GM12864 (cell line): ENCODE measurements at regions not wholly inside any gene's neighbourhood (a gene's known extent, or its start where the extent isn't known, plus 50 kb on each side); places are given as distances from the start of the nearest gene placed in this dataset.

Experiments used
- DNase-seq: peaks from one replicate; pipeline ENCODE4 v3.0.0-alpha.2; 2011; ENCODE audit warnings: low read depth
- H3K4me3 ChIP-seq: 2 replicates; pipeline ENCODE4 v1.5.1; 2011; ENCODE audit warnings: mild to moderate bottlenecking, low read depth, low read length, control low read depth
- TF ChIP-seq, protein P1 (sequence below): IDR thresholded peaks from 2 replicates; pipeline ENCODE4 v1.5.1; 2011; ENCODE audit warnings: low read depth, mild to moderate bottlenecking, moderate library complexity, low read length, control low read depth, inconsistent platforms; ENCODE audit errors: missing control alignments

DNA sequence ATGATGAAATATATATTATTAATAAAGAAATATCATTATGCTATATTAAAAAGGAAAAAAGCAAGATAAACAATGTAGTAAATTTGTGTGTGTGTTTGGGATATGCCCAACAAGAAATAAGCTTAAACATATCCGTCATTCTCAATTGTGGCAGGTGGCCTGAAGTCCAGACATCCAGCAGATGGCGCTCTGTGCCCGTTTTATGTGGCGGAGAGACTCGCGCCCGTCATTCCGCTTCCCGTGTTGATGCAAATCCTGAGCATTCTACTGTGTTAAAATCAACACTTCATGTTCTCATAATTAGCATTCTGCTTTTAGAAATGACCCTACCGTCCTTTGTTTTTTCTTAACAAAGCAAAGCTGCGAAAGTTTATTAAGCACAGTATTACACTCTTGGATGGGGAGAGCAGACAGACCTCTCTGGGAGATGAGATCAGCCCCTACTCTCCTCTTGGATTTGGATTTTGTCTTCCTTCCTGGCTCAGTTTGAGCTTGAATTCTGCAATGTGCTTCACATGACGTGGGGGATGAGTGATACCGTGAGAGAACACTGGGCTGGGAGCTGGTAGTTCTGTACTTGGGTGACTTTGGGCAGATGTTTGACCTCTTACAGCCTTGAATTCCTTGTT, 125.8 kb downstream of the MCHR2 start:
- TF ChIP-seq, protein P1, sequence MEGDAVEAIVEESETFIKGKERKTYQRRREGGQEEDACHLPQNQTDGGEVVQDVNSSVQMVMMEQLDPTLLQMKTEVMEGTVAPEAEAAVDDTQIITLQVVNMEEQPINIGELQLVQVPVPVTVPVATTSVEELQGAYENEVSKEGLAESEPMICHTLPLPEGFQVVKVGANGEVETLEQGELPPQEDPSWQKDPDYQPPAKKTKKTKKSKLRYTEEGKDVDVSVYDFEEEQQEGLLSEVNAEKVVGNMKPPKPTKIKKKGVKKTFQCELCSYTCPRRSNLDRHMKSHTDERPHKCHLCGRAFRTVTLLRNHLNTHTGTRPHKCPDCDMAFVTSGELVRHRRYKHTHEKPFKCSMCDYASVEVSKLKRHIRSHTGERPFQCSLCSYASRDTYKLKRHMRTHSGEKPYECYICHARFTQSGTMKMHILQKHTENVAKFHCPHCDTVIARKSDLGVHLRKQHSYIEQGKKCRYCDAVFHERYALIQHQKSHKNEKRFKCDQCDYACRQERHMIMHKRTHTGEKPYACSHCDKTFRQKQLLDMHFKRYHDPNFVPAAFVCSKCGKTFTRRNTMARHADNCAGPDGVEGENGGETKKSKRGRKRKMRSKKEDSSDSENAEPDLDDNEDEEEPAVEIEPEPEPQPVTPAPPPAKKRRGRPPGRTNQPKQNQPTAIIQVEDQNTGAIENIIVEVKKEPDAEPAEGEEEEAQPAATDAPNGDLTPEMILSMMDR: peak; percentile 81
- H3K4me3 ChIP-seq: no peak overlapping the region
- DNase-seq: peak; percentile 26
